GM12891 (cell line): ENCODE measurements at regions not wholly inside any gene's neighbourhood (a gene's known extent, or its start where the extent isn't known, plus 50 kb on each side); places are given as distances from the start of the nearest gene placed in this dataset.
"Not testable (repeated sequence)": the region's sequence is repeated elsewhere in the genome, so short reads cannot be mapped to it uniquely, and the experiment has no call there.

Experiments
- POLR2A ChIP-seq: IDR thresholded peaks from 2 replicates; pipeline ENCODE4 v1.6.1; 2011; ENCODE audit warnings: low read depth, low read length, control low read depth
- POLR2AphosphoS5 ChIP-seq: IDR thresholded peaks from 2 replicates; pipeline ENCODE4 v1.6.1; 2011; ENCODE audit warnings: low read depth, low read length, control low read depth
- POU2F2 ChIP-seq: IDR thresholded peaks from 2 replicates; pipeline ENCODE4 v1.6.1; 2011; ENCODE audit warnings: low read depth, mild to moderate bottlenecking, control low read depth, low read length, moderate library complexity
- SPI1 ChIP-seq: IDR thresholded peaks from 2 replicates; pipeline ENCODE4 v1.6.1; 2011; ENCODE audit warnings: low read depth, low read length, control low read depth

DNA sequence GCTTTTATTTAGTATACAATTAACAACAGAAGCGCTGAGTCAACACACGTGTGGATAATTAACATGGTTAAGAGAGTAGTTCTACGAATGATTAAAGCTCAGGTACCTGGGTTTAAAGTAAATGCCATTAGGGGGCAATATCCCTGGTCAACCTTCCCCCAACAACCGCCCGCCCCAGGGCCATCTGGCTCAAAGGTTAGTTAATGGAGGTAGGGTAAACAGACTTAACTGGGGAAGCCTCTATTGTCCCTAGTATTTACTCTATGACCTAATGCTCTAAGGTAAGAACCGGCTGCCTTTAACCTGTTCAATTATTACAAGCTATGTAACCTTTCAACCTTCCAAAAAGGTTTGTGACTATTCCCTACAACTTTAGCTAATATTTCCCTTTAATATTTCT lies 90.7 kb downstream of the CPXCR1 start:
- TF ChIP-seq POLR2AphosphoS5, POU2F2, POLR2A, SPI1: not testable (repeated sequence)
